WERI-Rb-1 (cell line): ENCODE measurements at regions not wholly inside any gene's neighbourhood (a gene's known extent, or its start where the extent isn't known, plus 50 kb on each side); places are given as distances from the start of the nearest gene placed in this dataset.

Experiments used
- DNase-seq: peaks from one replicate; pipeline ENCODE4 v3.0.0-alpha.2; 2020
- H3K27ac ChIP-seq: fragments of 250-450 bp; sonication (Bioruptor Pico); 2 replicates; pipeline ENCODE4 v1.5.1; 2020; ENCODE audit warnings: mild to moderate bottlenecking, moderate library complexity
- H3K27me3 ChIP-seq: fragments of 250-450 bp; sonication (Bioruptor Pico); 2 replicates; pipeline ENCODE4 v1.5.1; 2021; ENCODE audit warnings: mild to moderate bottlenecking, low read depth, moderate library complexity; ENCODE audit not compliant: insufficient read depth, severe bottlenecking
- H3K36me3 ChIP-seq: fragments of 250-450 bp; sonication (Bioruptor Pico); 2 replicates; pipeline ENCODE4 v1.5.1; 2020; ENCODE audit warnings: mild to moderate bottlenecking, moderate library complexity
- H3K4me3 ChIP-seq: 2 replicates; pipeline ENCODE4 v1.5.1; 2011; ENCODE audit warnings: low read depth, mild to moderate bottlenecking, control low read depth, low read length
- H3K9me3 ChIP-seq: fragments of 250-450 bp; sonication (Bioruptor Pico); 2 replicates; pipeline ENCODE4 v1.5.1; 2021; ENCODE audit warnings: mild to moderate bottlenecking, moderate library complexity; ENCODE audit not compliant: severe bottlenecking
- TF ChIP-seq, protein P1 (sequence below): IDR thresholded peaks from 2 replicates; pipeline ENCODE4 v1.5.1; 2011; ENCODE audit warnings: low read depth, mild to moderate bottlenecking, control low read depth, inconsistent platforms, low read length

DNA sequence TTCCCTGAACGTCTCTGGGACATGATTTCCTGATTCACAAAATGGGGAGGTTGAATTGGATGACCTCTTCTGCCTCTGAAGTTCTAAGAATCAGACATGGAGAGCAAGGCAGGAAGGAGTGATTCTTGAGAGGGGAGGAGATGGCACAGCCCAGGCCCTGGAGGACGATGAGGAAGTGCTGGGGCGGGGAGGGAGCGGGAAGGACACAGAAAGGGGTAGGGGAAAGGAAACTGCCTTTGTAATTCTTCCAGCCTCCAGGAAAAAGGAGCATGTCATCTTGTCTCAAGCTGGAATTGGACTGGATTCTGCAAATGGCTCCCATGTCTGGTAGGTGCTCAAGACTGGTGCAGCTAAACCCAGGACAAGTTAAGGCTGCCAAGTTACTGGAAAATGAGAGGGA lies 97.0 kb upstream of the NCK2 start:
- DNase-seq = no peak
- no peaks in the 10 kb centered on the region for H3K36me3 ChIP-seq
- no peak overlapping the region for H3K4me3 ChIP-seq
- H3K9me3 ChIP-seq = peaks cover 9% of the 10 kb centered on the region
- no peaks in the 10 kb centered on the region for H3K27me3 ChIP-seq
- H3K27ac ChIP-seq = no peak overlapping the region
- TF ChIP-seq, protein P1, sequence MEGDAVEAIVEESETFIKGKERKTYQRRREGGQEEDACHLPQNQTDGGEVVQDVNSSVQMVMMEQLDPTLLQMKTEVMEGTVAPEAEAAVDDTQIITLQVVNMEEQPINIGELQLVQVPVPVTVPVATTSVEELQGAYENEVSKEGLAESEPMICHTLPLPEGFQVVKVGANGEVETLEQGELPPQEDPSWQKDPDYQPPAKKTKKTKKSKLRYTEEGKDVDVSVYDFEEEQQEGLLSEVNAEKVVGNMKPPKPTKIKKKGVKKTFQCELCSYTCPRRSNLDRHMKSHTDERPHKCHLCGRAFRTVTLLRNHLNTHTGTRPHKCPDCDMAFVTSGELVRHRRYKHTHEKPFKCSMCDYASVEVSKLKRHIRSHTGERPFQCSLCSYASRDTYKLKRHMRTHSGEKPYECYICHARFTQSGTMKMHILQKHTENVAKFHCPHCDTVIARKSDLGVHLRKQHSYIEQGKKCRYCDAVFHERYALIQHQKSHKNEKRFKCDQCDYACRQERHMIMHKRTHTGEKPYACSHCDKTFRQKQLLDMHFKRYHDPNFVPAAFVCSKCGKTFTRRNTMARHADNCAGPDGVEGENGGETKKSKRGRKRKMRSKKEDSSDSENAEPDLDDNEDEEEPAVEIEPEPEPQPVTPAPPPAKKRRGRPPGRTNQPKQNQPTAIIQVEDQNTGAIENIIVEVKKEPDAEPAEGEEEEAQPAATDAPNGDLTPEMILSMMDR = no peak

DNA sequence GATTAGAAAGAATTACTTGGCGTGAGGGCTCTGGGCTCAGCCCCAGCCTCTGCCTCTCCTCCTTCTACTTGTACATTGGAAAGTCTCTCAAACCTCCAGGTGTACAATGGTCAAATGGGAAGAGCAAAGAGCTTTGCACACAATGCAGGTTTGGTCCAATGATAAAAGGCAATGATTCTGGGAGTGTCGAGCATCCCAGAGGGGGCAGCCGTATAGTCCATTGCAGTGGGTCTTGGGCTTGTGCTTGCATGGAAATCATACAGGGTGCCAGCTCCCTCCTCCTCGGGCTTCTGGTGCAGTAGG lies 98.0 kb upstream of the NCK2 start:
- TF ChIP-seq, protein P1 = no peak
- DNase-seq = no peak
- H3K27ac ChIP-seq = no peak overlapping the region
- H3K4me3 ChIP-seq = no peak overlapping the region
- peaks cover 9% of the 10 kb centered on the region for H3K9me3 ChIP-seq
- H3K36me3 ChIP-seq = no peaks in the 10 kb centered on the region
- H3K27me3 ChIP-seq = no peaks in the 10 kb centered on the region

DNA sequence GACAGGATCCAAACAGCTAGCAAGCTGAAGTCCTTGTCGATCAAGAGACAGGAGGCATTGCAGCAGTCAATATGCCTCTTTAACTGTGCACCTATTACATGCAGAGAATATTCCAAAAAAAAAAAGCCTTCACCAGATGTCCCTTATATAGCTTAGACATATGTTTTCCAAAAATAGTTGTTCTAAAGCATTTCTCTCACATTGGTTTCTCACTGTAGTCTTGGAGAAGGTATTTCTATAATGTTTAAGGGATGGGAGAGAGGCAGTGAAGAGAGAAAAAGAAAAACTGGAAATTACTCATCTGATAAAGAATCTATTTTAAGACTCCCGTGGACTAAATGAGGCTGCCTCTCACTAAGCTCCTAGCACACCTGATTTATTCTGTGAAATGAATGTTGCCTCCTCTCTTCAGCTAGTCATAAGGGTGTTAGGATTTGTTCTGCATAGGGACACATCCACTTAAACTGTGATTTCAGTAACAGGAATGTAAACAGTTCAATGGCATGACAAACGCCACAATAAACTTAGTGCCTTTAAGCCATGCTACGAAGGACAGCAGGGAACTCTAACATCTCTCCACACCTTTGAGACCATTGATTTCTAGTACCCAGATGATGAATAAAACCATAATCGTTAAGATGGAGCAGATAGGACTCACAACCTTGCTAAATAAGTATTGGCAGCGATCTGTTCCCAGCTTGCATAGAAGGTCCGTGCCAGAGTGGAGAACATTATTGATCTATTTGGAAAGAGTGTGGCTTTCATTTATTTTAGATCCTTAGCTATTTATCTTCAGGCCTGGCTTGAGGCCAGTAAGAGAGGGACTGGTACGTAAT lies 98.6 kb upstream of the NCK2 start:
- H3K27me3 ChIP-seq = no peaks in the 10 kb centered on the region
- H3K27ac ChIP-seq = no peak overlapping the region
- TF ChIP-seq, protein P1 = no peak
- DNase-seq = no peak
- no peak overlapping the region for H3K4me3 ChIP-seq
- no peaks in the 10 kb centered on the region for H3K36me3 ChIP-seq
- H3K9me3 ChIP-seq = peaks cover 9% of the 10 kb centered on the region

DNA sequence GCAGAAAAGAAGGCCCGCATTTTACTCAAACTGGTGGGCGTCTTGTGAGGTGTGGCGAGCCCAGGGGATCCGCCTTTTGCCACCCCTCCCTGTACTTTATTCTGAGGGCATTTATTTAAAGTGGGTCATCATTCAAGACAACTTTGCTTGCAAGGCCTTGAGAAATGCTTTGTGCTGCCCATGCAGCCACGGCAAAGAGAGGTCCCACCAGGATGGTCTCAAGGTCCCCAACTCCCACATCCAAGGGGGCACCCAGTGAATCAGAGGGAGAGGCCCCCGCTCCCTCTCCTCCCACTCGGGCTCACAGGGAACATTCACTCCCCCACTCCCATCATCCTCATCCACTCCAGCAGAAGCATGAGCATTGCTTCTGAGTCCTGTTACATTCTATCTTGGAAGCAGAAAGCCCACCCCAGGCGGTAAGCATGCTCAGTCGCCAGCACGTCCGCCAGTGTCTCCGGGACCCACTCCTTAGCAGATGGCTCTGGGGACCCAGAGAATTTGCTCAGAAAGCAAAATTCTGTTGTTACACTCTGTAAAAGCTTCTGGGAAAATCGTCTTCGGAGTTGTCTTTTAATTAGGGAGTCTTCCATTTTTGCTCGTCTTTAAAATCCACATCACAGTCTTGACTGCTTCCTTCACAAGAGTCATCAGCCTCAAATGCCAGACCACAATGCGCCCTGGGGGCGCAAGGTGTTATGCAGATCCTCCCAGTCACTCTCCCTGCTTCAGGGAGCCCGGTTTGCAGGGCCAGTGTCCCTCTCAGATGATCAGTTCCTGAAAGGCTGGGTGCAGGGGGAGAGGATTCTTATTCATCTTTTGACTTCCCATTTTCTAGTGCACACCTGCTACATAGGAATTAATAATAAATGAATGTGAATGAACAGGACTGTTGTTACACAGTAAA lies 99.4 kb upstream of the NCK2 start:
- H3K27me3 ChIP-seq = no peaks in the 10 kb centered on the region
- no peak for DNase-seq
- H3K4me3 ChIP-seq = no peak overlapping the region
- H3K9me3 ChIP-seq = peaks cover 9% of the 10 kb centered on the region
- H3K27ac ChIP-seq = no peak overlapping the region
- no peaks in the 10 kb centered on the region for H3K36me3 ChIP-seq
- TF ChIP-seq, protein P1 = no peak

DNA sequence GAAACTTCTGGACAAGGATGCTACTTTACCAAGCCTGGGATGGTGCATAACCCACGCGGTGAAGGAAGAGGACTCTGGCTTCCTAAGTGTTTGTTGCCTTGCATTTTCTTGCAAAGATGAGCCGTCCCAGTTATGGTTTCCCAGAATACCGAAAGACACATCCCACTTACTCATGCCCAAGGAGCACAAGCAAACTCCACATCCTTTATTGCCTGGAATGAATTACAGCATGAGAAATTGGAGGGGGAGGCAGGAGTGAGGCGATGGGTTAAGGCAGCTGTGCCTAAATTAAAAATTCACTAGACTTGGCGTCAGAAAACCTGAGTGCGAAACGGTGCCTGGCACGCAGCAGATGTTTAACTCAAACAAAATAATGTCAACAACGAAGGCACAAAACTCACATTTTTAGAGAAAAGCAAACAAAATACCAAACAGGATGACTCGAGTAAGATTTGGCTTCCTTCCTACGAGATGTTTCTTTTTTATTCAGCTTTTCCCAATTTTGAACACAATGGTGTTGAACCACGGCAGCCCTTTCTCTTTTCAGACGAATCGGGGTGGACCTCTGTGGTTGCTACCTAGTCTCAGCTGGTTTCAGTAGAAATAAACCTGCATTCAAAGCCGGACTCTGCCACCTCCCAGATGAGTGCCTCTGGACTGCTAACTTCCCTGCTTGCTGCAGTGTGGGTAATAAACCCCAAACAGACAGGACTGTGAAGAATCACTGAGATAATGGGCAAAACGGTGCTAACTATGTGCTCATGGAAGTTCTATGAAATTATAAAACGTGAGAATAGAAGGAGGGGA lies 100.3 kb upstream of the NCK2 start:
- Histone ChIP-seq H3K4me3 (no peak overlapping the region), H3K9me3 (peaks cover 6% of the 10 kb centered on the region), H3K36me3 (no peaks in the 10 kb centered on the region), H3K27ac (no peak overlapping the region), H3K27me3 (no peaks in the 10 kb centered on the region)
- TF ChIP-seq, protein P1 = no peak
- DNase-seq = no peak
